GM12878 (cell line): ENCODE measurements at regions not wholly inside any gene's neighbourhood (a gene's known extent, or its start where the extent isn't known, plus 50 kb on each side); places are given as distances from the start of the nearest gene placed in this dataset.

Experiments used
- ATAC-seq: fragments of 200-7000 bp; cut with Tn5 transposase; 3 replicates; pipeline ENCODE4 v1.9.1; 2020; ENCODE audit warnings: mild to moderate bottlenecking, moderate library complexity
- BruUV-seq: library from RNA; stranded (reverse); fragments of 400-500 nt; replicated peaks from 2 replicates; lab custom pipeline; 2021; lab: Mats Ljungman, UMichigan
- CTCF ChIA-PET: fragments of 300-600 bp; sonication (Branson Sonifier 250); formaldehyde crosslinking; extraction: SDS; loops from one replicate; lab custom pipeline; 2021; ENCODE audit warnings: inconsistent platforms; lab: Yijun Ruan, JAX
- POLR2A ChIA-PET: fragments of 350-600 bp; formaldehyde crosslinking; extraction: SDS; loops from one replicate; lab custom pipeline; 2021; ENCODE audit warnings: inconsistent platforms; lab: Charles Lee
- RAD21 ChIA-PET: fragments of 300-600 bp; sonication (Branson Sonifier 250); formaldehyde crosslinking; loops from one replicate; lab custom pipeline; 2023; ENCODE audit warnings: antibody characterized with exemption; ENCODE audit not compliant: unreplicated experiment; lab: Charles Lee
- SMC1A ChIA-PET: fragments of 300-600 bp; sonication (Branson Sonifier 250); formaldehyde crosslinking; loops from one replicate; lab custom pipeline; 2023; ENCODE audit not compliant: unreplicated experiment, uncharacterized antibody; lab: Charles Lee
- DNase-seq: peaks from one replicate; pipeline ENCODE4 v3.0.0-alpha.2; 2011; ENCODE audit warnings: low read depth, low spot score
- FAIRE-seq: peaks from 3 replicates; lab custom pipeline; 2011; peaks lifted over from hg19 to GRCh38; lab: Jason Lieb, UNC
- H2AFZ ChIP-seq: 2 replicates; pipeline ENCODE4 v1.6.0; 2011; ENCODE audit warnings: low read depth, low read length, control low read depth; ENCODE audit not compliant: control insufficient read depth
- H3K27ac ChIP-seq: 2 replicates; pipeline ENCODE4 v1.5.1; 2011; ENCODE audit warnings: control low read depth; ENCODE audit not compliant: control insufficient read depth, insufficient read depth
- H3K27me3 ChIP-seq, 2 experiments: replicated peaks in 1 of 2; 2 replicates each; pipeline versions ENCODE4 v1.6.0 to v1.6.1; 2011; ENCODE audit warnings: low read length in 1 of 2; ENCODE audit not compliant: control insufficient read depth in 2 of 2, insufficient read depth in 2 of 2
- H3K36me3 ChIP-seq, 2 experiments: 2 replicates each; pipeline ENCODE4 v1.5.1; 2011; ENCODE audit warnings: low read length in 1 of 2; ENCODE audit not compliant: control insufficient read depth in 2 of 2, insufficient read depth in 2 of 2
- H3K4me1 ChIP-seq: 2 replicates; pipeline ENCODE4 v1.6.1; 2011; ENCODE audit warnings: mild to moderate bottlenecking, low read length, moderate library complexity, mixed read lengths; ENCODE audit not compliant: control insufficient read depth, insufficient read depth
- H3K4me2 ChIP-seq: 2 replicates; pipeline ENCODE4 v1.6.0; 2011; ENCODE audit warnings: control low read depth; ENCODE audit not compliant: control insufficient read depth, insufficient read depth
- H3K4me3 ChIP-seq: fragments of 200-600 bp; sonication (generic); 2 replicates; pipeline ENCODE4 v1.5.1; 2016
- H3K79me2 ChIP-seq: 2 replicates; pipeline ENCODE4 v1.6.0; 2011; ENCODE audit warnings: low read length; ENCODE audit not compliant: control insufficient read depth, insufficient read depth
- H3K9ac ChIP-seq: 2 replicates; pipeline ENCODE4 v1.8.0; 2011; ENCODE audit warnings: low read length, control low read depth, mixed read lengths; ENCODE audit not compliant: control insufficient read depth, insufficient read depth
- H3K9me3 ChIP-seq: replicated peaks from 3 replicates; pipeline ENCODE4 v1.5.1; 2011; ENCODE audit warnings: mild to moderate bottlenecking, low read length; ENCODE audit not compliant: control insufficient read depth, insufficient read depth
- H4K20me1 ChIP-seq: 2 replicates; pipeline ENCODE4 v1.6.0; 2011; ENCODE audit not compliant: control insufficient read depth, insufficient read depth
- BRCA1 ChIP-seq: IDR thresholded peaks from 2 replicates; pipeline ENCODE4 v1.6.1; 2011; ENCODE audit warnings: low read depth, low read length, improper control_type of control experiment
- NFYA ChIP-seq: IDR thresholded peaks from 2 replicates; pipeline ENCODE4 v1.6.1; 2011; ENCODE audit warnings: low read depth, mild to moderate bottlenecking, low read length, improper control_type of control experiment, borderline replicate concordance
- NFYB ChIP-seq: IDR thresholded peaks from 2 replicates; pipeline ENCODE4 v1.6.1; 2011; ENCODE audit warnings: low read depth, mild to moderate bottlenecking, low read length, improper control_type of control experiment, moderate library complexity; ENCODE audit not compliant: insufficient read depth
- NR2C1 ChIP-seq: fragments of 450-650 bp; IDR thresholded peaks from 2 replicates; pipeline ENCODE4 v1.6.1; 2017; ENCODE audit warnings: antibody characterized with exemption, mild to moderate bottlenecking, moderate library complexity
- NRF1 ChIP-seq: conservative IDR thresholded peaks from 2 replicates; pipeline ENCODE4 v1.6.1; 2011; ENCODE audit warnings: mild to moderate bottlenecking, low read depth, low read length, improper control_type of control experiment
- POLR2AphosphoS2 ChIP-seq: IDR thresholded peaks from 2 replicates; pipeline ENCODE4 v1.6.1; 2011; ENCODE audit warnings: low read depth, mild to moderate bottlenecking, low read length, improper control_type of control experiment, moderate library complexity
- POLR2AphosphoS5 ChIP-seq: IDR thresholded peaks from 2 replicates; pipeline ENCODE4 v1.6.1; 2011; ENCODE audit warnings: mild to moderate bottlenecking, low read length, inconsistent platforms
- RBBP5 ChIP-seq: fragments of 200-600 bp; sonication (generic); conservative IDR thresholded peaks from 2 replicates; pipeline ENCODE4 v1.6.1; 2016
- RUNX3 ChIP-seq: IDR thresholded peaks from 2 replicates; pipeline ENCODE4 v1.6.1; 2012; ENCODE audit warnings: low read length, inconsistent platforms
- STAT3 ChIP-seq: IDR thresholded peaks from 2 replicates; pipeline ENCODE4 v1.6.1; 2011; ENCODE audit warnings: low read depth, low read length, improper control_type of control experiment
- YBX1 ChIP-seq: fragments of 450-650 bp; IDR thresholded peaks from 2 replicates; pipeline ENCODE4 v1.6.1; 2016; ENCODE audit warnings: antibody characterized with exemption
- YY1 ChIP-seq: IDR thresholded peaks from 2 replicates; pipeline ENCODE4 v1.6.1; 2011; ENCODE audit warnings: low read depth, mild to moderate bottlenecking, low read length
- in situ Hi-C: fragments of 300-500 bp; cut with MboI; formaldehyde crosslinking; loops from 9 replicates; pipeline ENCODE4 v1.14.3; 2018; ENCODE audit warnings: mixed read lengths
- intact Hi-C: fragments of 100-400 bp; cut with micrococcal nuclease; formaldehyde crosslinking; loops from one replicate; pipeline ENCODE4 v1.14.2; 2022; ENCODE audit not compliant: unreplicated experiment
- TF ChIP-seq, protein P1 (sequence below): IDR thresholded peaks from 2 replicates; pipeline ENCODE4 v1.6.1; 2011; ENCODE audit warnings: low read depth, mild to moderate bottlenecking, low read length, moderate library complexity, borderline replicate concordance; ENCODE audit errors: extremely low read depth
- TF ChIP-seq, protein P2 (sequence below), 3 experiments: IDR thresholded peaks in 2 of 3; conservative IDR thresholded peaks in 1 of 3; 2 replicates each; pipeline ENCODE4 v1.5.1; 2011; ENCODE audit warnings: low read depth in 3 of 3, low read length in 3 of 3, mild to moderate bottlenecking in 3 of 3, control low read depth in 2 of 3, moderate library complexity in 2 of 3, inconsistent platforms in 1 of 3, mixed read lengths in 1 of 3; ENCODE audit not compliant: control insufficient read depth in 2 of 3, insufficient read depth in 1 of 3; ENCODE audit errors: extremely low read depth in 1 of 3
- TF ChIP-seq, protein P3 (sequence below): fragments of 450-650 bp; IDR thresholded peaks from 2 replicates; pipeline ENCODE4 v1.6.1; 2018; ENCODE audit warnings: mild to moderate bottlenecking, low read depth, moderate library complexity; ENCODE audit not compliant: partially characterized antibody

DNA sequence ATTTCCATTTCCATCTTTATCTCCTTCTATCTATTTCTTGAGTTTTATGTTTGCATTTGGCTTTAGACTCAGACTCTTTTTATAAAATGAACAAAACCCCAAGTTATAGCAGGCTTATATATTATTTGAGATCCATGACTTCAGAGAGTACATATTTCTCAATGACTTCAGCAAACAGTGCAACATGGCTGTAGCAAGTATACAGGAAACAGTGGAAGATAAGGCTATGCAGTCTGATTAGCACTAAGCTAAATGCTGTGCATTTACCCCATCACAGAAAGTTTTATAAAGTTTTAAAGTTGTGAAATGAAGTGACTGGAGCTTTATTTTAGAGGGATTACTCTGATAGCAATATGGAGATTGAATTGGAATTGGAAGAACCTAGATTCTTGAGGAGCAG lies 463.5 kb upstream of the TGFBR2 start:
- Histone ChIP-seq H3K36me3 (no peaks in the 10 kb centered on the region), H3K79me2 (no peaks in the 10 kb centered on the region), H3K4me2 (no peak overlapping the region), H3K9ac (no peak overlapping the region), H3K27me3 (no peaks in the 10 kb centered on the region), H3K4me3 (no peak overlapping the region), H2AFZ (no peak overlapping the region)
- intact Hi-C loops, result no loop called here
- DNase-seq (no peak), ATAC-seq (no peak), FAIRE-seq (no peak)
- ChIA-PET POLR2A (no interaction called here), SMC1A (no interaction called here)
- in situ Hi-C loops, result no loop called here
- no peak for TF ChIP-seq NRF1
- no peak for TF ChIP-seq STAT3
- TF ChIP-seq BRCA1, result no peak
- TF ChIP-seq RUNX3, result no peak
- TF ChIP-seq POLR2AphosphoS5, result no peak
- no peak for TF ChIP-seq NFYA
- no peak for TF ChIP-seq POLR2AphosphoS2
- TF ChIP-seq, all 136 proteins: peak for 0
- RAD21 ChIA-PET, result interaction anchor here (1.0 kb wide), 1 partner anchor 55 kb away, joined by 3 read pairs; no protein-coding TSS in a partner anchor
- Histone ChIP-seq H3K27ac (no peak overlapping the region), H3K4me1 (no peaks in the 10 kb centered on the region), H4K20me1 (no peaks in the 10 kb centered on the region), H3K9me3 (no peaks in the 10 kb centered on the region)
- BruUV-seq, result no TSS peak
- CTCF ChIA-PET, result interaction anchor here (1.0 to 1.3 kb wide), 2 partner anchors 9 to 100 kb away, joined by 4 read pairs; no protein-coding TSS in a partner anchor

DNA sequence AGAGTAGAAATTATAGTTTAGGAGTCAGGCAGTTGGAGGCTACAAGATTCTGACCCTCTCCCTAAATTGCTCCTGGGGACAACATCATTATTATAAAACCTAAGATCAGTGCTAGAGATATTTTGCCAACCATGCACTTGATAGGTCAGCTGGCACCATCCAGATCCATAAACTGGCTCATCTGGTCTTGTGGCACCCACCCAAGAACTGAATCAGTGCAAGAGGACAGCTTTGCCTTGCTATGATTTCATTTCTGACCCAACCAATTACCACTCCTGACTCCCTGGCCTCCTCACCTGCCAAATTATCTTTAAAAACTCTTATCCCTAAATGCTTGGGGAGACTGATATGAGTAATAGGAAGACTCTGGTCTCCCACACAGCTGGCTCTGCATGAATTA lies 461.1 kb upstream of the TGFBR2 start:
- CTCF ChIA-PET, result interaction anchor here (1.4 kb wide), 1 partner anchor 14 kb away, joined by 5 read pairs; no protein-coding TSS in a partner anchor
- no peak overlapping the region for H3K9ac ChIP-seq
- intact Hi-C loops, result no loop called here
- TF ChIP-seq YBX1, result no peak
- TF ChIP-seq NFYB, result no peak
- TF ChIP-seq, protein P1, sequence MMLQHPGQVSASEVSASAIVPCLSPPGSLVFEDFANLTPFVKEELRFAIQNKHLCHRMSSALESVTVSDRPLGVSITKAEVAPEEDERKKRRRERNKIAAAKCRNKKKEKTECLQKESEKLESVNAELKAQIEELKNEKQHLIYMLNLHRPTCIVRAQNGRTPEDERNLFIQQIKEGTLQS, result no peak
- no peak for TF ChIP-seq YY1
- no peak for TF ChIP-seq RBBP5
- TF ChIP-seq, protein P2, sequence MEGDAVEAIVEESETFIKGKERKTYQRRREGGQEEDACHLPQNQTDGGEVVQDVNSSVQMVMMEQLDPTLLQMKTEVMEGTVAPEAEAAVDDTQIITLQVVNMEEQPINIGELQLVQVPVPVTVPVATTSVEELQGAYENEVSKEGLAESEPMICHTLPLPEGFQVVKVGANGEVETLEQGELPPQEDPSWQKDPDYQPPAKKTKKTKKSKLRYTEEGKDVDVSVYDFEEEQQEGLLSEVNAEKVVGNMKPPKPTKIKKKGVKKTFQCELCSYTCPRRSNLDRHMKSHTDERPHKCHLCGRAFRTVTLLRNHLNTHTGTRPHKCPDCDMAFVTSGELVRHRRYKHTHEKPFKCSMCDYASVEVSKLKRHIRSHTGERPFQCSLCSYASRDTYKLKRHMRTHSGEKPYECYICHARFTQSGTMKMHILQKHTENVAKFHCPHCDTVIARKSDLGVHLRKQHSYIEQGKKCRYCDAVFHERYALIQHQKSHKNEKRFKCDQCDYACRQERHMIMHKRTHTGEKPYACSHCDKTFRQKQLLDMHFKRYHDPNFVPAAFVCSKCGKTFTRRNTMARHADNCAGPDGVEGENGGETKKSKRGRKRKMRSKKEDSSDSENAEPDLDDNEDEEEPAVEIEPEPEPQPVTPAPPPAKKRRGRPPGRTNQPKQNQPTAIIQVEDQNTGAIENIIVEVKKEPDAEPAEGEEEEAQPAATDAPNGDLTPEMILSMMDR (IDR thresholded peaks at IDR 0.05 in 2 of 3, conservative IDR thresholded peaks at IDR 0.05 in 1 of 3; ENCODE audit: control insufficient read depth in 2 of 3, extremely low read depth in 1 of 3, insufficient read depth in 1 of 3, low read depth in 3 of 3, low read length in 3 of 3), result no peak
- TF ChIP-seq, protein P3, sequence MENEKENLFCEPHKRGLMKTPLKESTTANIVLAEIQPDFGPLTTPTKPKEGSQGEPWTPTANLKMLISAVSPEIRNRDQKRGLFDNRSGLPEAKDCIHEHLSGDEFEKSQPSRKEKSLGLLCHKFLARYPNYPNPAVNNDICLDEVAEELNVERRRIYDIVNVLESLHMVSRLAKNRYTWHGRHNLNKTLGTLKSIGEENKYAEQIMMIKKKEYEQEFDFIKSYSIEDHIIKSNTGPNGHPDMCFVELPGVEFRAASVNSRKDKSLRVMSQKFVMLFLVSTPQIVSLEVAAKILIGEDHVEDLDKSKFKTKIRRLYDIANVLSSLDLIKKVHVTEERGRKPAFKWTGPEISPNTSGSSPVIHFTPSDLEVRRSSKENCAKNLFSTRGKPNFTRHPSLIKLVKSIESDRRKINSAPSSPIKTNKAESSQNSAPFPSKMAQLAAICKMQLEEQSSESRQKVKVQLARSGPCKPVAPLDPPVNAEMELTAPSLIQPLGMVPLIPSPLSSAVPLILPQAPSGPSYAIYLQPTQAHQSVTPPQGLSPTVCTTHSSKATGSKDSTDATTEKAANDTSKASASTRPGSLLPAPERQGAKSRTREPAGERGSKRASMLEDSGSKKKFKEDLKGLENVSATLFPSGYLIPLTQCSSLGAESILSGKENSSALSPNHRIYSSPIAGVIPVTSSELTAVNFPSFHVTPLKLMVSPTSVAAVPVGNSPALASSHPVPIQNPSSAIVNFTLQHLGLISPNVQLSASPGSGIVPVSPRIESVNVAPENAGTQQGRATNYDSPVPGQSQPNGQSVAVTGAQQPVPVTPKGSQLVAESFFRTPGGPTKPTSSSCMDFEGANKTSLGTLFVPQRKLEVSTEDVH, result no peak
- TF ChIP-seq NR2C1, result no peak

More for the DNA sequence above, 461.1 kb upstream of the TGFBR2 start:
- POLR2A ChIA-PET, result no interaction called here
- H3K9me3 ChIP-seq, result no peaks in the 10 kb centered on the region
- no peak overlapping the region for H3K4me3 ChIP-seq
- ATAC-seq (no peak), DNase-seq (no peak), FAIRE-seq (no peak)
- H3K4me2 ChIP-seq, result no peak overlapping the region
- BruUV-seq, result no TSS peak
- no peak overlapping the region for H3K27ac ChIP-seq
- H3K27me3 ChIP-seq, result no peaks in the 10 kb centered on the region
- SMC1A ChIA-PET, result interaction anchor here (0.6 kb wide), 1 partner anchor 562 kb away, joined by 3 read pairs; no protein-coding TSS in a partner anchor
- H3K36me3 ChIP-seq, result no peaks in the 10 kb centered on the region
- H3K79me2 ChIP-seq, result no peaks in the 10 kb centered on the region
- in situ Hi-C loops, result no loop called here
- H3K4me1 ChIP-seq, result no peaks in the 10 kb centered on the region
- H2AFZ ChIP-seq, result no peak overlapping the region
- no peaks in the 10 kb centered on the region for H4K20me1 ChIP-seq
- RAD21 ChIA-PET, result no interaction called here
